ENCODE measurements at regions not wholly inside any gene's neighbourhood (a gene's known extent, or its start where the extent isn't known, plus 50 kb on each side); places are given as distances from the start of the nearest gene placed in this dataset.

DNA sequence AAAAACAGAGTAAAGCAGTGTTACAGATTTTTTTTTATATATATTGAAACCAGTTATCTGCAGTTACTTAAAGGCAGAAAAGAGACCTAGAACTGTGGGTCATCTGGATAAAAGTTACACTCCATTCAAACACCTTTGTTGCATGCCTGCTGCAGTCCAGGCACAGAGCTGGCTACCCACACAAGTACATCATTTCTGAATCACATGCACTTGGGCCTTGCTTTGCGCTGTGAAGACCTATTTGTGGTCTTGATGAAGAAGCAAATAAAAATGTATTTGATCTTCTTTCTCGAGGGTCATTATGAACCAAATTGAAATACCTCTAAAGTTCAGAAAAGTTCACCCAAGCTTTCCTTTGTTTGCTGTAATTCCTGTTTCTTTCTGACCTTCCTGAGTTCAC, 503.0 kb upstream of the ZNF608 start:
- ChIA-PET CTCF (no interaction called here), POLR2A (no interaction called here)
- TF ChIP-seq, protein P1, sequence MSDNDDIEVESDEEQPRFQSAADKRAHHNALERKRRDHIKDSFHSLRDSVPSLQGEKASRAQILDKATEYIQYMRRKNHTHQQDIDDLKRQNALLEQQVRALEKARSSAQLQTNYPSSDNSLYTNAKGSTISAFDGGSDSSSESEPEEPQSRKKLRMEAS (IDR thresholded peaks at IDR 0.05; ENCODE audit: insufficient read depth, insufficient read length), result no peak
- TF ChIP-seq JUN (IDR thresholded peaks at IDR 0.05; ENCODE audit: borderline replicate concordance, insufficient read depth, insufficient read length, low read depth) (no peak), FOS (IDR thresholded peaks at IDR 0.05; ENCODE audit: borderline replicate concordance, insufficient read depth, low read length) (no peak), POLR2A (IDR thresholded peaks at IDR 0.05; ENCODE audit: low read depth, low read length) (no peak), EZH2 (IDR thresholded peaks at IDR 0.05; ENCODE audit: borderline replicate concordance, low read depth, low read length, severe bottlenecking) (no peak), MYC (IDR thresholded peaks at IDR 0.05; ENCODE audit: low read depth, low read length) (no peak), POLR2AphosphoS5 (IDR thresholded peaks at IDR 0.05; ENCODE audit: insufficient read depth, low read depth, low read length) (no peak), GATA2 (IDR thresholded peaks at IDR 0.05; ENCODE audit: insufficient read depth, insufficient read length, low read depth, low read length) (no peak)
- TF ChIP-seq, protein P2, sequence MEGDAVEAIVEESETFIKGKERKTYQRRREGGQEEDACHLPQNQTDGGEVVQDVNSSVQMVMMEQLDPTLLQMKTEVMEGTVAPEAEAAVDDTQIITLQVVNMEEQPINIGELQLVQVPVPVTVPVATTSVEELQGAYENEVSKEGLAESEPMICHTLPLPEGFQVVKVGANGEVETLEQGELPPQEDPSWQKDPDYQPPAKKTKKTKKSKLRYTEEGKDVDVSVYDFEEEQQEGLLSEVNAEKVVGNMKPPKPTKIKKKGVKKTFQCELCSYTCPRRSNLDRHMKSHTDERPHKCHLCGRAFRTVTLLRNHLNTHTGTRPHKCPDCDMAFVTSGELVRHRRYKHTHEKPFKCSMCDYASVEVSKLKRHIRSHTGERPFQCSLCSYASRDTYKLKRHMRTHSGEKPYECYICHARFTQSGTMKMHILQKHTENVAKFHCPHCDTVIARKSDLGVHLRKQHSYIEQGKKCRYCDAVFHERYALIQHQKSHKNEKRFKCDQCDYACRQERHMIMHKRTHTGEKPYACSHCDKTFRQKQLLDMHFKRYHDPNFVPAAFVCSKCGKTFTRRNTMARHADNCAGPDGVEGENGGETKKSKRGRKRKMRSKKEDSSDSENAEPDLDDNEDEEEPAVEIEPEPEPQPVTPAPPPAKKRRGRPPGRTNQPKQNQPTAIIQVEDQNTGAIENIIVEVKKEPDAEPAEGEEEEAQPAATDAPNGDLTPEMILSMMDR (IDR thresholded peaks at IDR 0.05; ENCODE audit: extremely low read depth in 1 of 2, insufficient read depth in 1 of 2, low read depth in 1 of 2, low read length in 2 of 2), result no peak
- Histone ChIP-seq H3K9ac (replicated peaks; ENCODE audit: extremely low read depth, insufficient read depth, low read length) (no peak overlapping the region), H3K27me3 (ENCODE audit: control insufficient read depth in 2 of 2, insufficient read depth in 2 of 2, low read length in 2 of 2) (no peaks in the 10 kb centered on the region), H3K9me3 (replicated peaks; ENCODE audit: control insufficient read depth, insufficient read depth, low read length) (peaks cover under 1% of the 10 kb centered on the region), H4K20me1 (replicated peaks; ENCODE audit: control insufficient read depth, extremely low read depth, insufficient read depth, low read length) (no peaks in the 10 kb centered on the region), H3K4me2 (ENCODE audit: insufficient read depth, low read length) (no peak overlapping the region), H3K4me1 (ENCODE audit: control insufficient read depth, extremely low read depth, insufficient read depth, low read length) (no peaks in the 10 kb centered on the region), H3K9me1 (replicated peaks; ENCODE audit: control insufficient read depth, extremely low read depth, insufficient read depth, low read length) (no peaks in the 10 kb centered on the region), H3K79me2 (ENCODE audit: control insufficient read depth, insufficient read depth, low read length) (no peaks in the 10 kb centered on the region), H2AFZ (ENCODE audit: low read depth, low read length) (no peak overlapping the region), H3K27ac (ENCODE audit: insufficient read depth, low read depth, low read length) (no peak overlapping the region), H3K4me3 (replicated peaks in 1 of 3; ENCODE audit: insufficient read depth in 1 of 3, low read depth in 1 of 3, low read length in 3 of 3) (no peak overlapping the region), H3K36me3 (ENCODE audit: control insufficient read depth in 2 of 2, extremely low read depth in 1 of 2, insufficient read depth in 2 of 2, low read length in 2 of 2) (no peaks in the 10 kb centered on the region)
- FAIRE-seq (no peak), DNase-seq (ENCODE audit: low read depth, low spot score) (no peak)
- no TSS peak for BruUV-seq (replicated peaks)
- intact Hi-C loops (cut with micrococcal nuclease) (no loop called here), dilution Hi-C loops (cut with MboI; ENCODE audit: extremely low pct_ligation_motif_present, low sequenced_read_pairs) (no loop called here)

Data from endothelial cell of umbilical vein (primary cell).